SK-N-SH treated with all-trans-retinoic acid at 6 μM for 48 hours (cell line): ENCODE measurements at regions not wholly inside any gene's neighbourhood (a gene's known extent, or its start where the extent isn't known, plus 50 kb on each side); places are given as distances from the start of the nearest gene placed in this dataset.

ENCODE experiments used
- ARNTL ChIP-seq: fragments of 450-650 bp; formaldehyde crosslinking; IDR thresholded peaks from 2 replicates; pipeline ENCODE4 v1.5.0; 2020; ENCODE audit warnings: low read depth, mild to moderate bottlenecking, moderate library complexity, borderline replicate concordance
- CSDC2 ChIP-seq: fragments of 250-450 bp; sonication (Bioruptor Pico); IDR thresholded peaks from 2 replicates; pipeline ENCODE4 v1.5.0; 2020; ENCODE audit warnings: mild to moderate bottlenecking, moderate library complexity
- ISL1 ChIP-seq: fragments of 250-450 bp; sonication (Bioruptor Pico); IDR thresholded peaks from 2 replicates; pipeline ENCODE4 v2.1.2; 2022; ENCODE audit warnings: mild to moderate bottlenecking, moderate library complexity
- OSR1 ChIP-seq: fragments of 250-450 bp; sonication (Bioruptor Pico); IDR thresholded peaks from 2 replicates; pipeline ENCODE4 v1.8.0; 2022; ENCODE audit warnings: moderate library complexity, mild to moderate bottlenecking, inconsistent platforms
- RARB ChIP-seq: fragments of 250-450 bp; sonication (Bioruptor Pico); IDR thresholded peaks from 2 replicates; pipeline ENCODE4 v1.8.0; 2021; ENCODE audit warnings: mild to moderate bottlenecking, moderate library complexity
- TCF4 ChIP-seq: fragments of 250-450 bp; sonication (Bioruptor Pico); IDR thresholded peaks from 2 replicates; pipeline ENCODE4 v1.8.0; 2021; ENCODE audit warnings: mild to moderate bottlenecking, moderate library complexity, borderline replicate concordance
- TSHZ2 ChIP-seq: fragments of 250-450 bp; sonication (Bioruptor Pico); IDR thresholded peaks from 2 replicates; pipeline ENCODE4 v1.5.0; 2020; ENCODE audit warnings: mild to moderate bottlenecking, moderate library complexity
- ZC3H10 ChIP-seq: fragments of 250-450 bp; sonication (Bioruptor Pico); IDR thresholded peaks from 2 replicates; pipeline ENCODE4 v1.5.1; 2021; ENCODE audit warnings: mild to moderate bottlenecking, moderate library complexity

- TF ChIP-seq CSDC2 (CRISPR knock-in tag) = no peak
- no peak for TF ChIP-seq RARB (CRISPR knock-in tag)
- TF ChIP-seq TSHZ2 = no peak
- TF ChIP-seq ARNTL = no peak
- no peak for TF ChIP-seq OSR1 (CRISPR knock-in tag)
- no peak for TF ChIP-seq TCF4 (CRISPR knock-in tag)
- TF ChIP-seq ISL1 = no peak
- TF ChIP-seq ZC3H10 (CRISPR knock-in tag) = no peak
Observed at GRCh38 chr3:194935632-194936470, 250.2 kb downstream of the FAM43A start.
